Activated naive CD8-positive, alpha-beta T cell treated with anti-CD3 and anti-CD28 coated beads for 36 hours (primary cell): ENCODE measurements at regions not wholly inside any gene's neighbourhood (a gene's known extent, or its start where the extent isn't known, plus 50 kb on each side); places are given as distances from the start of the nearest gene placed in this dataset.

Experiments used
- DNase-seq: peaks from one replicate; pipeline ENCODE4 v3.0.0; 2021
- H3K27ac Mint-ChIP-seq: one replicate; pipeline ENCODE4 v1.8.0; 2022; ENCODE audit warnings: mild to moderate bottlenecking, moderate library complexity, mixed read lengths
- H3K27me3 Mint-ChIP-seq: one replicate; pipeline ENCODE4 v1.8.0; 2022; ENCODE audit warnings: mild to moderate bottlenecking, mixed read lengths
- H3K36me3 Mint-ChIP-seq: one replicate; pipeline ENCODE4 v1.8.0; 2021; ENCODE audit warnings: mild to moderate bottlenecking, mixed read lengths
- H3K4me1 Mint-ChIP-seq: one replicate; pipeline ENCODE4 v1.8.0; 2021; ENCODE audit warnings: mixed read lengths
- H3K4me3 Mint-ChIP-seq: one replicate; pipeline ENCODE4 v1.8.0; 2022; ENCODE audit warnings: mild to moderate bottlenecking, moderate library complexity, mixed read lengths
- H3K9me3 Mint-ChIP-seq: one replicate; pipeline ENCODE4 v1.8.0; 2022; ENCODE audit warnings: mixed read lengths

- peaks cover 5% of the 10 kb centered on the region for H3K9me3 Mint-ChIP-seq
- H3K27me3 Mint-ChIP-seq = peaks cover 52% of the 10 kb centered on the region
- no peak overlapping the region for H3K4me3 Mint-ChIP-seq
- H3K36me3 Mint-ChIP-seq = no peaks in the 10 kb centered on the region
- no peak overlapping the region for H3K27ac Mint-ChIP-seq
- DNase-seq = no peak
- no peaks in the 10 kb centered on the region for H3K4me1 Mint-ChIP-seq
Measured at GRCh38 chr20:54416770-54417169, 58.6 kb upstream of the DOK5 start.

- Mint-ChIP-seq H3K27me3 (peaks cover 35% of the 10 kb centered on the region), H3K9me3 (peaks cover 5% of the 10 kb centered on the region), H3K4me1 (no peaks in the 10 kb centered on the region), H3K27ac (no peak overlapping the region), H3K36me3 (no peaks in the 10 kb centered on the region), H3K4me3 (no peak overlapping the region)
- DNase-seq = no peak
Measured at GRCh38 chr20:54419531-54419930, 55.9 kb upstream of the DOK5 start.
